ENCODE measurements at regions not wholly inside any gene's neighbourhood (a gene's known extent, or its start where the extent isn't known, plus 50 kb on each side); places are given as distances from the start of the nearest gene placed in this dataset.

DNA sequence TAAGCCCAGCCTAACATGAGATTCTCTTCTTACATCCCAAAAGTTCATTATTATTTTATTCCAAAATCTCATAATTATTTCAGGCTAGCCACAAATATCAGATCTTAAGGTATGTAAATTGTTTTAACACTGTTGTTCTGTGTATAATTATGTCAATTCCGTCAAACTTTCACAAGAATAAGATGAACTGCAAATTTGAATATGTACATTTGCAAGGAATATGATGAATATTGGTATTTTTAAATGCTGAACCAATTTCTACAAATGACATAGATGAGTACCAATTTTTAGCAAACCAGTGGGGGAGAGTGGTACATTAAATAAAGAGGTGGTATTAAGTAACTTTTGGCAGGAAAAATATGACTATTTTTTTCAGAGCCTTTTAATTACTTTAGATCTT lies 282.3 kb upstream of the MAD2L1 start:
- Histone ChIP-seq H3K79me2 (ENCODE audit: insufficient read depth, low read length) (no peaks in the 10 kb centered on the region), H2BK12ac (ENCODE audit: insufficient read length, low read depth, low read length) (no peak overlapping the region), H3T11ph (ENCODE audit: low read length) (no peak overlapping the region), H3K4me1 (ENCODE audit: insufficient read depth, low read length) (no peaks in the 10 kb centered on the region), H3K9me3 (ENCODE audit: control insufficient read depth, low read depth, low read length) (no peaks in the 10 kb centered on the region), H2BK20ac (ENCODE audit: low read depth, low read length, poor library complexity, severe bottlenecking) (no peak overlapping the region), H3K23ac (ENCODE audit: insufficient read length, low read depth, low read length) (no peak overlapping the region), H4K20me1 (ENCODE audit: control insufficient read depth, insufficient read depth, insufficient read length) (no peaks in the 10 kb centered on the region), H2AK5ac (ENCODE audit: insufficient read length, low read length) (no peak overlapping the region), H3K4ac (ENCODE audit: low read depth, low read length) (no peak overlapping the region), H3K14ac (ENCODE audit: insufficient read depth, low read length) (no peak overlapping the region), H2AFZ (ENCODE audit: low read length) (no peak overlapping the region), H3K4me2 (ENCODE audit: insufficient read depth, insufficient read length, low read length) (no peak overlapping the region), H2BK15ac (ENCODE audit: low read depth, low read length) (no peak overlapping the region), H3K27ac (ENCODE audit: insufficient read length, low read depth, low read length) (no peak overlapping the region), H3K56ac (ENCODE audit: insufficient read length, low read depth, low read length) (no peak overlapping the region), H2BK5ac (ENCODE audit: insufficient read length, low read length) (no peak overlapping the region), H4K5ac (ENCODE audit: insufficient read length, low read depth, low read length) (no peak overlapping the region), H4K8ac (replicated peaks; ENCODE audit: insufficient read length, low read depth, low read length) (no peak overlapping the region), H3K23me2 (ENCODE audit: insufficient read length, low read depth, low read length, poor library complexity, severe bottlenecking) (no peaks in the 10 kb centered on the region), H3K79me1 (ENCODE audit: insufficient read depth, low read depth, low read length, poor library complexity, severe bottlenecking) (no peaks in the 10 kb centered on the region), H3K27me3 (ENCODE audit: insufficient read depth, low read length) (no peaks in the 10 kb centered on the region), H2BK120ac (ENCODE audit: low read depth, low read length, poor library complexity, severe bottlenecking) (no peak overlapping the region), H4K91ac (ENCODE audit: insufficient read length, low read depth, low read length) (no peak overlapping the region), H3K18ac (ENCODE audit: insufficient read length, low read depth, low read length) (no peak overlapping the region), H3K9ac (ENCODE audit: extremely low read depth, insufficient read length, low read length) (no peak overlapping the region)
- no peak for DNase-seq
- H3K4me1 Mint-ChIP-seq = peaks cover 3% of the 10 kb centered on the region in 2 experiments; a peak in 1 of 4 replicates
- H3K4me3 Mint-ChIP-seq = no peak overlapping the region
- no peak overlapping the region for H3K27ac Mint-ChIP-seq
- H3K9me3 Mint-ChIP-seq = no peaks in the 10 kb centered on the region
- no peaks in the 10 kb centered on the region for H3K27me3 Mint-ChIP-seq (ENCODE audit: low read depth)
- no CpG with 5 or more reads among the region's 1 CpG for WGBS (ENCODE audit: extremely low coverage, insufficient read length, low lambda C conversion rate)
- TF ChIP-seq, protein P1, sequence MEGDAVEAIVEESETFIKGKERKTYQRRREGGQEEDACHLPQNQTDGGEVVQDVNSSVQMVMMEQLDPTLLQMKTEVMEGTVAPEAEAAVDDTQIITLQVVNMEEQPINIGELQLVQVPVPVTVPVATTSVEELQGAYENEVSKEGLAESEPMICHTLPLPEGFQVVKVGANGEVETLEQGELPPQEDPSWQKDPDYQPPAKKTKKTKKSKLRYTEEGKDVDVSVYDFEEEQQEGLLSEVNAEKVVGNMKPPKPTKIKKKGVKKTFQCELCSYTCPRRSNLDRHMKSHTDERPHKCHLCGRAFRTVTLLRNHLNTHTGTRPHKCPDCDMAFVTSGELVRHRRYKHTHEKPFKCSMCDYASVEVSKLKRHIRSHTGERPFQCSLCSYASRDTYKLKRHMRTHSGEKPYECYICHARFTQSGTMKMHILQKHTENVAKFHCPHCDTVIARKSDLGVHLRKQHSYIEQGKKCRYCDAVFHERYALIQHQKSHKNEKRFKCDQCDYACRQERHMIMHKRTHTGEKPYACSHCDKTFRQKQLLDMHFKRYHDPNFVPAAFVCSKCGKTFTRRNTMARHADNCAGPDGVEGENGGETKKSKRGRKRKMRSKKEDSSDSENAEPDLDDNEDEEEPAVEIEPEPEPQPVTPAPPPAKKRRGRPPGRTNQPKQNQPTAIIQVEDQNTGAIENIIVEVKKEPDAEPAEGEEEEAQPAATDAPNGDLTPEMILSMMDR (conservative IDR thresholded peaks at IDR 0.05) = no peak
- no peaks in the 10 kb centered on the region for H3K36me3 Mint-ChIP-seq (ENCODE audit: insufficient read depth in 1 of 3, low read depth in 3 of 3)

Measured in H9 (cell line).